ENCODE measurements at regions not wholly inside any gene's neighbourhood (a gene's known extent, or its start where the extent isn't known, plus 50 kb on each side); places are given as distances from the start of the nearest gene placed in this dataset.
"Not testable (repeated sequence)": the region's sequence is repeated elsewhere in the genome, so short reads cannot be mapped to it uniquely, and the experiment has no call there.

- not testable (repeated sequence) for TF ChIP-seq CTCF (conservative IDR thresholded peaks at IDR 0.05; ENCODE audit: low read length); EZH2phosphoT487 (IDR thresholded peaks at IDR 0.05; ENCODE audit: borderline replicate concordance, low read depth, low read length)
These were observed 142.5 kb upstream of the FGF10 start for GRCh38 chr5:44531756-44532155.

All from OCI-LY7 (cell line).